ENCODE measurements at regions not wholly inside any gene's neighbourhood (a gene's known extent, or its start where the extent isn't known, plus 50 kb on each side); places are given as distances from the start of the nearest gene placed in this dataset.

- TF ChIP-seq, protein P1, sequence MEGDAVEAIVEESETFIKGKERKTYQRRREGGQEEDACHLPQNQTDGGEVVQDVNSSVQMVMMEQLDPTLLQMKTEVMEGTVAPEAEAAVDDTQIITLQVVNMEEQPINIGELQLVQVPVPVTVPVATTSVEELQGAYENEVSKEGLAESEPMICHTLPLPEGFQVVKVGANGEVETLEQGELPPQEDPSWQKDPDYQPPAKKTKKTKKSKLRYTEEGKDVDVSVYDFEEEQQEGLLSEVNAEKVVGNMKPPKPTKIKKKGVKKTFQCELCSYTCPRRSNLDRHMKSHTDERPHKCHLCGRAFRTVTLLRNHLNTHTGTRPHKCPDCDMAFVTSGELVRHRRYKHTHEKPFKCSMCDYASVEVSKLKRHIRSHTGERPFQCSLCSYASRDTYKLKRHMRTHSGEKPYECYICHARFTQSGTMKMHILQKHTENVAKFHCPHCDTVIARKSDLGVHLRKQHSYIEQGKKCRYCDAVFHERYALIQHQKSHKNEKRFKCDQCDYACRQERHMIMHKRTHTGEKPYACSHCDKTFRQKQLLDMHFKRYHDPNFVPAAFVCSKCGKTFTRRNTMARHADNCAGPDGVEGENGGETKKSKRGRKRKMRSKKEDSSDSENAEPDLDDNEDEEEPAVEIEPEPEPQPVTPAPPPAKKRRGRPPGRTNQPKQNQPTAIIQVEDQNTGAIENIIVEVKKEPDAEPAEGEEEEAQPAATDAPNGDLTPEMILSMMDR (IDR thresholded peaks at IDR 0.05): no peak
- TF ChIP-seq EP300 (IDR thresholded peaks at IDR 0.05) (no peak), POLR2A (IDR thresholded peaks at IDR 0.05) (no peak)
Measured at GRCh38 chr4:124189545-124189944, 523.0 kb downstream of the ANKRD50 start.

Measured in upper lobe of left lung (tissue), 4 donors.